ENCODE measurements at regions not wholly inside any gene's neighbourhood (a gene's known extent, or its start where the extent isn't known, plus 50 kb on each side); places are given as distances from the start of the nearest gene placed in this dataset.

DNA sequence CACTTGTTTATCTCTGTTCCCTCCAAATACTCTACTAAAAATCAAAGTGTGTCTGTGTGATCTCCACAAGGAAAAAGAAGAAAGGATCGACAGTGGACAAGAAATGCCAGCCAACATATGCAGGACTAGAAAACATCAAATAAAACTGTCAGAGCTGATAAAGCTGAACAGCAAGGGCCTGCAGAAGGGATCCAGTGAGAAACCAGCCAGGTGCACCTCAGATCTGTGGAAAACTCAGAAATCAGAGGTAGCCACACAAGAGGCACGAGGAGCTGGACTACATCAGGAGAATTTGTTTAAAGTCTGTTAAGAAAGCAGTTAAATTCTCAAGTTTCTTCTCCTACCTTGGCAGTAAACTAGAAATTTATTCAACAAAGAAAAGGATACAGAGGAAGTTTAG, 135.2 kb downstream of the SUCLG1 start:
- TF ChIP-seq YY1 (IDR thresholded peaks at IDR 0.05; ENCODE audit: insufficient read depth, insufficient read length): no peak
- TF ChIP-seq SUZ12 (IDR thresholded peaks at IDR 0.05; ENCODE audit: extremely low read depth, insufficient read depth, insufficient read length): no peak

Data from NT2/D1 (cell line).